ENCODE measurements at regions not wholly inside any gene's neighbourhood (a gene's known extent, or its start where the extent isn't known, plus 50 kb on each side); places are given as distances from the start of the nearest gene placed in this dataset.

GRCh38 chr4:126735294-126736132 lies 897.2 kb upstream of the INTU start:
- Histone ChIP-seq H3K9ac (ENCODE audit: insufficient read depth in 1 of 2, low read length in 2 of 2) (no peak overlapping the region), H3K4me1 (ENCODE audit: control insufficient read depth in 5 of 5, insufficient read depth in 5 of 5, low read length in 5 of 5) (peaks cover 0 to 12% (median 0%) of the 10 kb centered on the region in 5 donors), H3K4me3 (no peak overlapping the region), H3K27me3 (ENCODE audit: control insufficient read depth in 3 of 3, insufficient read depth in 3 of 3, low read length in 2 of 3) (no peaks in the 10 kb centered on the region), H3K36me3 (ENCODE audit: control insufficient read depth in 4 of 4, insufficient read depth in 4 of 4, low read length in 4 of 4) (no peaks in the 10 kb centered on the region), H3K27ac (ENCODE audit: low read depth in 1 of 2, low read length in 1 of 2) (no peak overlapping the region), H3K9me3 (ENCODE audit: control insufficient read depth in 4 of 4, insufficient read depth in 3 of 4, low read length in 3 of 4) (no peaks in the 10 kb centered on the region)
- no peak for DNase-seq
- no peak for TF ChIP-seq CTCF (IDR thresholded peaks at IDR 0.05; ENCODE audit: control extremely low read depth, extremely low read depth)
- WGBS, 2 donors: 88 to 96% methylated on average over 3 of the region's 3 CpGs
- no peak for ATAC-seq (ENCODE audit: insufficient read depth, low FRiP score)

- DNase-seq (no peak), ATAC-seq (ENCODE audit: insufficient read depth, low FRiP score) (no peak)
- Histone ChIP-seq H3K9me3 (ENCODE audit: control insufficient read depth in 4 of 4, insufficient read depth in 3 of 4, low read length in 3 of 4) (no peaks in the 10 kb centered on the region), H3K4me1 (ENCODE audit: control insufficient read depth in 5 of 5, insufficient read depth in 5 of 5, low read length in 5 of 5) (peaks cover 0 to 12% (median 0%) of the 10 kb centered on the region in 5 donors), H3K36me3 (ENCODE audit: control insufficient read depth in 4 of 4, insufficient read depth in 4 of 4, low read length in 4 of 4) (no peaks in the 10 kb centered on the region), H3K9ac (ENCODE audit: insufficient read depth in 1 of 2, low read length in 2 of 2) (no peak overlapping the region), H3K27ac (ENCODE audit: low read depth in 1 of 2, low read length in 1 of 2) (no peak overlapping the region), H3K4me3 (no peak overlapping the region), H3K27me3 (ENCODE audit: control insufficient read depth in 3 of 3, insufficient read depth in 3 of 3, low read length in 2 of 3) (no peaks in the 10 kb centered on the region)
- 94 to 95% methylated on average over 3 of the region's 3 CpGs for WGBS, 2 donors
- TF ChIP-seq CTCF (IDR thresholded peaks at IDR 0.05; ENCODE audit: control extremely low read depth, extremely low read depth): no peak
These were observed 896.6 kb upstream of the INTU start for GRCh38 chr4:126736133-126736518.

GRCh38 chr4:126737899-126738526 lies 894.7 kb upstream of the INTU start:
- no peak for ATAC-seq (ENCODE audit: insufficient read depth, low FRiP score)
- no peaks in the 10 kb centered on the region for H3K27me3 ChIP-seq (ENCODE audit: control insufficient read depth in 3 of 3, insufficient read depth in 3 of 3, low read length in 2 of 3)
- 52 to 55% methylated on average over 4 of the region's 4 CpGs for WGBS, 2 donors
- H3K9ac ChIP-seq (ENCODE audit: insufficient read depth in 1 of 2, low read length in 2 of 2): no peak overlapping the region
- peaks cover 0 to 12% (median 0%) of the 10 kb centered on the region in 5 donors for H3K4me1 ChIP-seq (ENCODE audit: control insufficient read depth in 5 of 5, insufficient read depth in 5 of 5, low read length in 5 of 5)
- no peak overlapping the region for H3K4me3 ChIP-seq
- no peak for DNase-seq
- no peak overlapping the region for H3K27ac ChIP-seq (ENCODE audit: low read depth in 1 of 2, low read length in 1 of 2)
- no peaks in the 10 kb centered on the region for H3K36me3 ChIP-seq (ENCODE audit: control insufficient read depth in 4 of 4, insufficient read depth in 4 of 4, low read length in 4 of 4)
- H3K9me3 ChIP-seq (ENCODE audit: control insufficient read depth in 4 of 4, insufficient read depth in 3 of 4, low read length in 3 of 4): no peaks in the 10 kb centered on the region
- TF ChIP-seq CTCF (IDR thresholded peaks at IDR 0.05; ENCODE audit: control extremely low read depth, extremely low read depth): no peak

Data from lung (tissue), 11 donors.